Right atrium auricular region (tissue), 2 donors: ENCODE measurements at regions not wholly inside any gene's neighbourhood (a gene's known extent, or its start where the extent isn't known, plus 50 kb on each side); places are given as distances from the start of the nearest gene placed in this dataset.
A peak's percentile ranks its signal among the peaks of the same experiment; 100 is the strongest.

Experiments used
- DNase-seq: peaks from one replicate; pipeline ENCODE4 v3.0.0-alpha.2; 2019; ENCODE audit warnings: low spot score
- H3K27ac ChIP-seq, 2 donors: fragments of 200-600 bp; sonication (generic); 1 replicate in 1 of 2; 2 replicates in 1 of 2; pipeline ENCODE4 v1.5.1; 2016 to 2019
- H3K27me3 ChIP-seq, 2 donors: fragments of 200-600 bp; sonication (generic); one replicate each; pipeline versions ENCODE4 v1.5.1 to v1.6.0; 2017 to 2019
- H3K36me3 ChIP-seq: fragments of 200-600 bp; sonication (generic); one replicate; pipeline ENCODE4 v1.5.1; 2016
- H3K4me1 ChIP-seq, 2 donors: fragments of 200-600 bp; sonication (generic); one replicate each; pipeline versions ENCODE4 v1.5.1 to v1.6.0; 2017 to 2019
- H3K4me3 ChIP-seq, 2 donors: fragments of 200-600 bp; sonication (generic); 1 replicate in 1 of 2; 2 replicates in 1 of 2; pipeline ENCODE4 v1.5.1; 2017 to 2019; ENCODE audit warnings: mild to moderate bottlenecking in 1 of 2, moderate library complexity in 1 of 2
- H3K9me3 ChIP-seq, 2 donors: fragments of 200-600 bp; sonication (generic); one replicate each; pipeline ENCODE4 v1.5.1; 2019
- CTCF ChIP-seq, 2 donors: fragments of 200-600 bp; sonication (generic); IDR thresholded peaks; one replicate each; pipeline ENCODE4 v1.5.1; 2019; ENCODE audit warnings: antibody characterized with exemption in 2 of 2

- Histone ChIP-seq H3K4me3 (no peak overlapping the region), H3K27ac (no peak overlapping the region), H3K9me3 (no peaks in the 10 kb centered on the region), H3K27me3 (no peaks in the 10 kb centered on the region), H3K4me1 (no peaks in the 10 kb centered on the region), H3K36me3 (no peaks in the 10 kb centered on the region)
- peak in 1 of 2 donors; percentile 42 for TF ChIP-seq CTCF (IDR thresholded peaks at IDR 0.05)
- no peak for DNase-seq
These were observed 1497.3 kb downstream of the STIM2 start for GRCh38 chr4:28357990-28358389.

DNA sequence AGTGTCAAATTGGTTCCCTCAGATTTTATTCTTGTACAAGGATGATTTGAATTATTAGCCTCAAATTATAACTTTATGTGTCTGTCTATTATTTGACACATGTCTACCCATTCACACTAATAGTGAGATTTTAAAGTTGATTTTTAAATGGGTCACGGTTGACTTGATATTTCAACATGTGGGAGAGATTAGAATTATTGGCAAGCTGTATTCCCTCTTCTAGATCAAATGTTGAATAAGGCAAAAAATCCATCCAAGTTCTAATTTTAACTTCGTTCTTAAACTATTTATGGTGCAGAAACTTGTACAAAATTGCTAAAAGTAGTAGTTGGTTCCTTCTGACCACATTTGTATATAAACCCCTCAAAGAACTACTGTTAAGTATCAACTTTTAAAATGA, 1498.0 kb downstream of the STIM2 start:
- no peak overlapping the region for H3K27ac ChIP-seq
- no peak for DNase-seq
- no peaks in the 10 kb centered on the region for H3K4me1 ChIP-seq
- no peak overlapping the region for H3K4me3 ChIP-seq
- TF ChIP-seq CTCF (IDR thresholded peaks at IDR 0.05): no peak
- no peaks in the 10 kb centered on the region for H3K36me3 ChIP-seq
- H3K9me3 ChIP-seq: no peaks in the 10 kb centered on the region
- H3K27me3 ChIP-seq: no peaks in the 10 kb centered on the region

DNA sequence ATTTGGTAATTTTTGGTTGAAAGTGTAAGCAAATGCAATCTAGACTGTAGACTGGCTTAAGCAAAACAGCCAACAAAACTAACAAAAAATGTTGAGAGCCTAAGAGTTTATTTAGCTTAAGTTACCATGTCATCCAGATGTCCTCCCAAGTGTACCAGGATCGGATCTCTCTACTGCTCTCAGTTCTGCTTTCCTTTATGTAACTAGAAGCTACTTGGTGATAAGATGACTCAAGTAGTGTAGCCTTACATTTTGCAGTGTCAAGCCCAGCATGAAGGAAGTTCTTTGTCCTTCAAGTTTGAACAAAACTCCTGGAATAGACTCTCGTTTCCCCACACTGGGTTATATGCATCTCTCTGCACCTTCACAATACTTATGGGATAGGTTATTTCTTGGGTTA, 1500.0 kb downstream of the STIM2 start:
- no peak for DNase-seq
- TF ChIP-seq CTCF (IDR thresholded peaks at IDR 0.05): no peak
- no peaks in the 10 kb centered on the region for H3K36me3 ChIP-seq
- H3K27me3 ChIP-seq: no peaks in the 10 kb centered on the region
- no peak overlapping the region for H3K4me3 ChIP-seq
- H3K27ac ChIP-seq: no peak overlapping the region
- no peaks in the 10 kb centered on the region for H3K9me3 ChIP-seq
- H3K4me1 ChIP-seq: no peaks in the 10 kb centered on the region

DNA sequence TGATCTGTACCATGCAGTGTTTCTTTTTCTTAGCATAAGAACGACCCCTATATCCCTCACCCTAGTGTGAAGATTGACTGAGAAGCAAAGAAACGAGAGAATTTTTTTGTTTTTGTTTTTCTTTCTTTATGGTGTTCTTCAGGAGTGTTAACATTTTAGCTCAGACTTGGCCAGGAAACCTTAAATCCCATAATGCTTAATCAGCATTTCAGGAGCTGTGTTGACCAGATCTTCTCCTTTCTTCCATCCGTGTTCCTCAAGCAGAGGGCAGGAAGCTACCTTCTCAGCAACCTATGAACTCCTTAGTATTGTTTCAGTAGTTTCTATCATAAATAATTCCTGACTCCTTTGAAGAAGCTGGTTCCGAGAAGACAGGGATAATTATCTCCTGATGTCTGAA, 1501.5 kb downstream of the STIM2 start:
- no peak for DNase-seq
- no peak overlapping the region for H3K27ac ChIP-seq
- no peaks in the 10 kb centered on the region for H3K4me1 ChIP-seq
- TF ChIP-seq CTCF (IDR thresholded peaks at IDR 0.05): no peak
- no peaks in the 10 kb centered on the region for H3K9me3 ChIP-seq
- H3K27me3 ChIP-seq: no peaks in the 10 kb centered on the region
- no peak overlapping the region for H3K4me3 ChIP-seq
- no peaks in the 10 kb centered on the region for H3K36me3 ChIP-seq

DNA sequence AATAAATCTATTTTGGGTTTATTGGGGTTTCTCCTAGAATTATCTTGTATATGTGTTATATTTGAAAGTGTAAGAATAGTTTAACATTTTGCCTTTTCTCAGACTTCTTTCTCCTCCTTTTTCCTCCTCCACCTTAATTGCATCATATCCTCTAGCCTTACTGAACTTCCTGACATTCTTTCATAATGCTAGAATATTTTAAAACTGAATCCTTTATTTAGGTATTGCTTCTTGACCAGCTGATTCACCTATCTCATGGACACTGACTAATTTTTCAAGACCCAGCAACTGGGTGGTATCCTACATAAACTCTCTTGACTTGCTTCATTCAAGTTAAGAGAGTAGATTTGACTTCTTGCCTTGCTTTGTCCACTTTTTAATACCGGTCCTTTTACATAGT, 1508.9 kb downstream of the STIM2 start:
- no peak overlapping the region for H3K27ac ChIP-seq
- H3K4me3 ChIP-seq: no peak overlapping the region
- no peak for TF ChIP-seq CTCF (IDR thresholded peaks at IDR 0.05)
- H3K4me1 ChIP-seq: no peaks in the 10 kb centered on the region
- no peaks in the 10 kb centered on the region for H3K36me3 ChIP-seq
- no peak for DNase-seq
- H3K27me3 ChIP-seq: no peaks in the 10 kb centered on the region
- no peaks in the 10 kb centered on the region for H3K9me3 ChIP-seq

- H3K4me3 ChIP-seq: no peak overlapping the region
- no peak for TF ChIP-seq CTCF (IDR thresholded peaks at IDR 0.05)
- no peak overlapping the region for H3K27ac ChIP-seq
- H3K36me3 ChIP-seq: no peaks in the 10 kb centered on the region
- no peaks in the 10 kb centered on the region for H3K27me3 ChIP-seq
- H3K9me3 ChIP-seq: no peaks in the 10 kb centered on the region
- no peak for DNase-seq
- no peaks in the 10 kb centered on the region for H3K4me1 ChIP-seq
These were observed 1512.5 kb downstream of the STIM2 start for GRCh38 chr4:28373191-28373590.
